ENCODE measurements at regions not wholly inside any gene's neighbourhood (a gene's known extent, or its start where the extent isn't known, plus 50 kb on each side); places are given as distances from the start of the nearest gene placed in this dataset.

- no peak for TF ChIP-seq POLR2A (IDR thresholded peaks at IDR 0.05; ENCODE audit: low read depth, low read length)
- TF ChIP-seq POLR2AphosphoS5 (IDR thresholded peaks at IDR 0.05; ENCODE audit: low read depth, low read length): no peak
Measured at GRCh38 chr11:92596596-92597317, 372.1 kb downstream of the FAT3 start.
